B cell (primary cell): ENCODE measurements at regions not wholly inside any gene's neighbourhood (a gene's known extent, or its start where the extent isn't known, plus 50 kb on each side); places are given as distances from the start of the nearest gene placed in this dataset.

ENCODE experiments used
- ATAC-seq: fragments of 200-7000 bp; cut with Tn5 transposase; one replicate; pipeline ENCODE4 v1.10.0; 2021; ENCODE audit warnings: low read depth, mild to moderate bottlenecking, moderate number of reproducible peaks, moderate library complexity
- CTCF ChIA-PET: fragments of 350-600 bp; sonication (Branson Sonifier 250); formaldehyde crosslinking; loops from one replicate; lab custom pipeline; 2021; ENCODE audit warnings: antibody characterized with exemption, inconsistent platforms; lab: Charles Lee
- POLR2A ChIA-PET: fragments of 350-600 bp; sonication (Branson Sonifier 250); formaldehyde crosslinking; loops from one replicate; lab custom pipeline; 2021; ENCODE audit warnings: antibody characterized with exemption; lab: Charles Lee
- DNase-seq: peaks from one replicate; pipeline ENCODE4 v3.0.0; 2013
- H2AFZ ChIP-seq: 2 replicates; pipeline ENCODE4 v1.6.1; 2012; ENCODE audit warnings: mild to moderate bottlenecking, low read depth, low read length; ENCODE audit not compliant: insufficient read depth, poor library complexity, severe bottlenecking
- H3K27ac ChIP-seq, 2 donors: 1 replicate in 1 of 2; 2 replicates in 1 of 2; pipeline ENCODE4 v1.5.1; 2012 to 2013; ENCODE audit warnings: low read length in 2 of 2, mild to moderate bottlenecking in 2 of 2, moderate library complexity in 1 of 2
- H3K27me3 ChIP-seq, 4 experiments: fragments of 200-600 bp in 1 of 4; sonication (generic) in 1 of 4; replicated peaks in 1 of 4; 1 replicate in 2 of 4; 2 replicates in 2 of 4; pipeline versions ENCODE4 v1.6.1 to v1.7.0; 2013 to 2016; ENCODE audit warnings: low read length in 3 of 4, mild to moderate bottlenecking in 2 of 4, mixed read lengths in 1 of 4, moderate library complexity in 1 of 4; ENCODE audit not compliant: insufficient read depth in 4 of 4, control insufficient read depth in 3 of 4; ENCODE audit errors: control extremely low read depth in 1 of 4
- H3K36me3 ChIP-seq, 2 experiments: replicated peaks in 1 of 2; 1 replicate in 1 of 2; 2 replicates in 1 of 2; pipeline versions ENCODE4 v1.6.1 to v1.7.1; 2013; ENCODE audit warnings: low read length in 1 of 2; ENCODE audit not compliant: insufficient read depth in 2 of 2, control insufficient read depth in 1 of 2; ENCODE audit errors: control extremely low read depth in 1 of 2, extremely low read depth in 1 of 2
- H3K4me1 ChIP-seq, 2 donors: fragments of 200-600 bp in 1 of 2; sonication (generic) in 1 of 2; 1 replicate in 1 of 2; 2 replicates in 1 of 2; pipeline versions ENCODE4 v1.5.1 to v1.6.1; 2013 to 2017; ENCODE audit warnings: low read length in 2 of 2; ENCODE audit not compliant: control insufficient read depth in 2 of 2, insufficient read depth in 2 of 2
- H3K4me2 ChIP-seq: replicated peaks from 2 replicates; pipeline ENCODE3; 2012; ENCODE audit warnings: mild to moderate bottlenecking, low read depth, low read length; ENCODE audit not compliant: poor library complexity, severe bottlenecking
- H3K4me3 ChIP-seq, 5 experiments: fragments of 200-600 bp in 1 of 5; sonication (generic) in 1 of 5; 1 replicate in 3 of 5; 2 replicates in 2 of 5; pipeline versions ENCODE4 v1.5.1 to v1.7.0; 2011 to 2016; ENCODE audit warnings: low read length in 4 of 5, mild to moderate bottlenecking in 4 of 5, low read depth in 2 of 5, control low read depth in 1 of 5, moderate library complexity in 1 of 5; ENCODE audit not compliant: insufficient read depth in 1 of 5; ENCODE audit errors: control extremely low read depth in 1 of 5, extremely low read depth in 1 of 5
- H3K79me2 ChIP-seq: fragments of 200-600 bp; sonication (generic); one replicate; pipeline ENCODE4 v1.6.0; 2016; ENCODE audit warnings: low read length; ENCODE audit not compliant: control insufficient read depth, insufficient read depth
- H3K9ac ChIP-seq: fragments of 200-600 bp; sonication (generic); 2 replicates; pipeline ENCODE4 v1.6.1; 2017; ENCODE audit warnings: mild to moderate bottlenecking, low read length, moderate library complexity
- H3K9me3 ChIP-seq, 3 donors: one replicate each; pipeline versions ENCODE4 v1.6.1 to v1.7.1; 2013; ENCODE audit warnings: low read length in 2 of 3; ENCODE audit not compliant: control insufficient read depth in 2 of 3, insufficient read depth in 1 of 3; ENCODE audit errors: control extremely low read depth in 1 of 3
- H4K20me1 ChIP-seq: 2 replicates; pipeline ENCODE4 v1.6.0; 2012; ENCODE audit warnings: mild to moderate bottlenecking, low read length; ENCODE audit not compliant: insufficient read depth, control insufficient read depth, poor library complexity, severe bottlenecking
- H3K27ac Mint-ChIP-seq: one replicate; pipeline ENCODE4 v1.8.0; 2021; ENCODE audit warnings: mixed read lengths
- H3K27me3 Mint-ChIP-seq: one replicate; pipeline ENCODE4 v1.8.0; 2021; ENCODE audit warnings: mixed read lengths
- H3K4me1 Mint-ChIP-seq: one replicate; pipeline ENCODE4 v1.8.0; 2021; ENCODE audit warnings: mixed read lengths
- H3K4me3 Mint-ChIP-seq: one replicate; pipeline ENCODE4 v1.8.0; 2021; ENCODE audit warnings: mixed read lengths
- H3K9me3 Mint-ChIP-seq: one replicate; pipeline ENCODE4 v1.8.0; 2022; ENCODE audit warnings: mixed read lengths; ENCODE audit not compliant: insufficient read depth
- EZH2 ChIP-seq: IDR thresholded peaks from 2 replicates; pipeline ENCODE4 v1.6.1; 2012; ENCODE audit warnings: borderline replicate concordance, low read depth, mild to moderate bottlenecking, moderate library complexity, low read length; ENCODE audit not compliant: insufficient read depth, poor library complexity, severe bottlenecking
- WGBS: methylation state at CpG from one replicate; pipeline ENCODE4 v1.1.5; 2013; ENCODE audit warnings: missing lambda C conversion rate; ENCODE audit not compliant: insufficient coverage; 5-methylcytosine and 5-hydroxymethylcytosine counted together
- intact Hi-C: fragments of 100-400 bp; cut with micrococcal nuclease; formaldehyde crosslinking; loops from one replicate; pipeline ENCODE4 v1.10.0; 2022
- TF ChIP-seq, protein P1 (sequence below): fragments of 200-600 bp; IDR thresholded peaks from one replicate; pipeline ENCODE4 v1.8.0; 2022; ENCODE audit warnings: antibody characterized with exemption, mild to moderate bottlenecking

DNA sequence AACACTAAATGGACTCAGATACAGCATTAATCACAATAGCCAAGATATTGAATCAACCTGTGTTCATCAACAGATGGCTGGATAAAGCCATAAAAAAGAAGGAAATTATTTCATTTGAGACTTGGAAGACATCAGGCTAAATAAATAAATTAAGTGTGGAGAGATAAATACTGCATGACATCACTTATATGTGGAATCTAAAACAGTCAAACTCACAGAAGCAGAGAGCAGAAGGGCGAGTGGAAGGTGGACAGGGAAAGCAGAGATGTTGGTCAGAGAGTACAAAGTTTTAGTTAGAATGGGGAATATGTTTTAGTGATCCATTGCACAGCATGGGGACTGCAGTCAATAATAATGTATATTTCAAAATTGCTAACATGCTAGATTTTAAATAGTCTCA, 207.2 kb downstream of the VAPA start:
- Histone ChIP-seq H3K9me3 (no peaks in the 10 kb centered on the region), H3K4me2 (no peak overlapping the region), H3K36me3 (no peaks in the 10 kb centered on the region), H3K4me3 (no peak overlapping the region), H3K4me1 (no peaks in the 10 kb centered on the region), H3K9ac (no peak overlapping the region), H3K27me3 (no peaks in the 10 kb centered on the region), H3K27ac (no peak overlapping the region), H3K79me2 (no peaks in the 10 kb centered on the region), H4K20me1 (no peaks in the 10 kb centered on the region), H2AFZ (no peak overlapping the region)
- intact Hi-C loops: no loop called here
- WGBS: no CpG with 5 or more reads among the region's 1 CpG
- ATAC-seq (no peak), DNase-seq (no peak)
- Mint-ChIP-seq H3K27ac (no peak overlapping the region), H3K27me3 (no peaks in the 10 kb centered on the region), H3K4me3 (no peak overlapping the region), H3K9me3 (no peaks in the 10 kb centered on the region), H3K4me1 (peaks cover 5% of the 10 kb centered on the region)
- ChIA-PET POLR2A (no interaction called here), CTCF (no interaction called here)
- TF ChIP-seq, protein P1, sequence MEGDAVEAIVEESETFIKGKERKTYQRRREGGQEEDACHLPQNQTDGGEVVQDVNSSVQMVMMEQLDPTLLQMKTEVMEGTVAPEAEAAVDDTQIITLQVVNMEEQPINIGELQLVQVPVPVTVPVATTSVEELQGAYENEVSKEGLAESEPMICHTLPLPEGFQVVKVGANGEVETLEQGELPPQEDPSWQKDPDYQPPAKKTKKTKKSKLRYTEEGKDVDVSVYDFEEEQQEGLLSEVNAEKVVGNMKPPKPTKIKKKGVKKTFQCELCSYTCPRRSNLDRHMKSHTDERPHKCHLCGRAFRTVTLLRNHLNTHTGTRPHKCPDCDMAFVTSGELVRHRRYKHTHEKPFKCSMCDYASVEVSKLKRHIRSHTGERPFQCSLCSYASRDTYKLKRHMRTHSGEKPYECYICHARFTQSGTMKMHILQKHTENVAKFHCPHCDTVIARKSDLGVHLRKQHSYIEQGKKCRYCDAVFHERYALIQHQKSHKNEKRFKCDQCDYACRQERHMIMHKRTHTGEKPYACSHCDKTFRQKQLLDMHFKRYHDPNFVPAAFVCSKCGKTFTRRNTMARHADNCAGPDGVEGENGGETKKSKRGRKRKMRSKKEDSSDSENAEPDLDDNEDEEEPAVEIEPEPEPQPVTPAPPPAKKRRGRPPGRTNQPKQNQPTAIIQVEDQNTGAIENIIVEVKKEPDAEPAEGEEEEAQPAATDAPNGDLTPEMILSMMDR: no peak
- no peak for TF ChIP-seq EZH2

DNA sequence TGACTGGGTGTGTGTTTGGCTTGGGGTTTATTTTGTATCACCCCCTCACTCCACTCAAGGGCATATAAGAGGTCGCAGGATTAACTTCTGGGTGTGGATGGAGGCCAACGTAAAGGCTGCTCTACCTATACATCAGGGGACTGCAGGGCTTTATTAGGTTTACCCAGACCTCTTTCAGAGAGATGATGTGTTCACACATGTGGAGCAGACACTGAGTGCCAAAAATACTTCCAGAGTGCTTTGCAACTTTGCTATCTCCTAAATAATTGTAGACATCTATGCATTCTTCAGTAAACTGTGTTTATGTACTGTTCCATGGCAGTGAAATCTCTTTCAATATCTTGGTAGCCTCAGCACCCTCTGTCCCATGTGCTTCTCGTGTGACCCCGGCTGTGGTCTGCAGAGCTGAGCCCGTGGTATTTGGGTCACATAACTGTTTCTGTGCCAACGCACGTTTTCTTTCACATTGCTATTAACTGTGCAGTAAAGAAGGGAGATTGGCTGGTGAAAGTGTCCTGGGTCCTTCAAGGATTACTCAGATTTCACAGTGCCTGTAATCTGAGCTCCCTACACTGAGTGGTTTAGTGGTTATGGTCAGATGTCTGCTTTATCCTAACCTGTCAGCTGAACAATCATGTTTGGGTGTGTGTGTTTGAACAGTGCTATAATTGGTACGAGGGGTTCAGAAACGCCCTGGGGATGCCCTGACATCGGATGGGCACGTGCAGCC, 208.1 kb downstream of the VAPA start:
- no peaks in the 10 kb centered on the region for H3K9me3 ChIP-seq
- no peak for DNase-seq
- Mint-ChIP-seq H3K27me3 (no peaks in the 10 kb centered on the region), H3K9me3 (no peaks in the 10 kb centered on the region), H3K4me1 (peaks cover 5% of the 10 kb centered on the region), H3K27ac (no peak overlapping the region), H3K4me3 (no peak overlapping the region)
- no peak overlapping the region for H3K4me2 ChIP-seq
- TF ChIP-seq EZH2: no peak
- TF ChIP-seq, protein P1: no peak
- no peak overlapping the region for H2AFZ ChIP-seq
- no peaks in the 10 kb centered on the region for H3K27me3 ChIP-seq
- H4K20me1 ChIP-seq: no peaks in the 10 kb centered on the region
- no peak overlapping the region for H3K4me3 ChIP-seq
- H3K79me2 ChIP-seq: no peaks in the 10 kb centered on the region
- ATAC-seq: no peak
- no peak overlapping the region for H3K9ac ChIP-seq
- WGBS: 99% methylated on average over 7 of the region's 11 CpGs
- CTCF ChIA-PET: interaction anchor here (0.8 kb wide), 1 partner anchor 10 kb away, joined by 3 read pairs; no protein-coding TSS in a partner anchor
- H3K36me3 ChIP-seq: no peaks in the 10 kb centered on the region
- POLR2A ChIA-PET: no interaction called here
- intact Hi-C loops: no loop called here
- no peaks in the 10 kb centered on the region for H3K4me1 ChIP-seq
- no peak overlapping the region for H3K27ac ChIP-seq
